K562 (cell line): ENCODE measurements at regions not wholly inside any gene's neighbourhood (a gene's known extent, or its start where the extent isn't known, plus 50 kb on each side); places are given as distances from the start of the nearest gene placed in this dataset.
"Not testable (repeated sequence)": the region's sequence is repeated elsewhere in the genome, so short reads cannot be mapped to it uniquely, and the experiment has no call there.

Source experiments
- ATAC-seq: fragments of 200-7000 bp; cut with Tn5 transposase; 3 replicates; pipeline ENCODE4 v1.9.1; 2020; ENCODE audit warnings: moderate library complexity
- BruUV-seq: library from RNA; stranded (reverse); fragments of 400-500 nt; replicated peaks from 2 replicates; lab custom pipeline; 2021; lab: Mats Ljungman, UMichigan
- CTCF ChIA-PET: fragments of 300-600 bp; formaldehyde crosslinking; extraction: SDS; loops from one replicate; lab custom pipeline; 2021; ENCODE audit warnings: low intra/inter-chr PET ratio; lab: Yijun Ruan, JAX
- POLR2A ChIA-PET: fragments of 300-600, 350-650 bp; sonication (Branson Sonifier 250); formaldehyde crosslinking; extraction: SDS; loops from one replicate; lab custom pipeline; 2021; ENCODE audit warnings: antibody characterized with exemption, inconsistent platforms; lab: Yijun Ruan, JAX
- DNase-seq, 4 experiments: peaks; one replicate each; pipeline versions ENCODE4 v3.0.0 to v3.0.0-alpha.2; 2011 to 2018; ENCODE audit warnings: low spot score in 3 of 4, mixed read lengths in 3 of 4; ENCODE audit errors: extremely low read depth in 1 of 4
- FAIRE-seq: peaks from 2 replicates; lab custom pipeline; 2011; peaks lifted over from hg19 to GRCh38; lab: Jason Lieb, UNC
- H2AFZ ChIP-seq: 2 replicates; pipeline ENCODE4 v1.6.0; 2011; ENCODE audit warnings: low read depth, low read length, control low read depth, inconsistent platforms
- H3K27ac ChIP-seq: fragments of 200-600 bp; 3 replicates; pipeline ENCODE4 v1.8.0; 2011; ENCODE audit warnings: low read depth, mild to moderate bottlenecking, control low read depth, inconsistent platforms, low read length, moderate library complexity, mixed read lengths; ENCODE audit errors: extremely low read depth
- H3K27me3 ChIP-seq, 2 experiments: fragments of 300-600 bp in 1 of 2; 2 replicates in 1 of 2; 3 replicates in 1 of 2; pipeline versions ENCODE4 v1.6.0 to v1.8.0; 2011; ENCODE audit warnings: inconsistent platforms in 2 of 2, low read length in 2 of 2, mild to moderate bottlenecking in 1 of 2, mixed read lengths in 1 of 2, moderate library complexity in 1 of 2; ENCODE audit not compliant: control insufficient read depth in 2 of 2, insufficient read depth in 2 of 2
- H3K36me3 ChIP-seq: fragments of 300-600 bp; 3 replicates; pipeline ENCODE4 v1.8.0; 2011; ENCODE audit warnings: mild to moderate bottlenecking, low read length, inconsistent platforms; ENCODE audit not compliant: control insufficient read depth, insufficient read depth
- H3K4me1 ChIP-seq, 2 experiments: fragments of 200-600 bp in 1 of 2; replicated peaks in 1 of 2; 2 replicates in 1 of 2; 3 replicates in 1 of 2; pipeline versions ENCODE4 v1.5.1 to v1.8.0; 2011; ENCODE audit warnings: inconsistent platforms in 2 of 2, low read length in 2 of 2, mild to moderate bottlenecking in 1 of 2, mixed read lengths in 1 of 2, moderate library complexity in 1 of 2; ENCODE audit not compliant: control insufficient read depth in 2 of 2, insufficient read depth in 2 of 2
- H3K4me2 ChIP-seq: 2 replicates; pipeline ENCODE4 v1.6.1; 2011; ENCODE audit warnings: low read length, control low read depth, inconsistent platforms, mixed read lengths; ENCODE audit not compliant: insufficient read depth
- H3K4me3 ChIP-seq: fragments of 200-600 bp; sonication (generic), shearing (Covaris generic); 2 replicates; pipeline ENCODE4 v1.5.1; 2016; ENCODE audit warnings: control low read depth, inconsistent platforms
- H3K79me2 ChIP-seq: fragments of 200-600 bp; 3 replicates; pipeline ENCODE4 v1.8.0; 2011; ENCODE audit warnings: low read length, inconsistent platforms; ENCODE audit not compliant: control insufficient read depth, insufficient read depth
- H3K9ac ChIP-seq, 2 experiments: 2 replicates each; pipeline versions ENCODE4 v1.6.0 to v1.6.1; 2011; ENCODE audit warnings: low read depth in 2 of 2, low read length in 2 of 2, control low read depth in 1 of 2, inconsistent platforms in 1 of 2, mild to moderate bottlenecking in 1 of 2, mixed read lengths in 1 of 2; ENCODE audit not compliant: insufficient read depth in 1 of 2
- H3K9me1 ChIP-seq: one replicate; pipeline ENCODE4 v1.6.0; 2011; ENCODE audit warnings: inconsistent platforms, mild to moderate bottlenecking, low read length, moderate library complexity; ENCODE audit not compliant: control insufficient read depth, insufficient read depth
- H3K9me3 ChIP-seq: replicated peaks from 2 replicates; pipeline ENCODE4 v1.5.1; 2011; ENCODE audit warnings: low read depth, low read length, inconsistent platforms; ENCODE audit not compliant: control insufficient read depth, insufficient read depth
- H4K20me1 ChIP-seq: replicated peaks from 2 replicates; pipeline ENCODE4 v1.6.1; 2011; ENCODE audit warnings: low read length, inconsistent platforms, mixed read lengths; ENCODE audit not compliant: control insufficient read depth, insufficient read depth
- RBM25 ChIP-seq: fragments of 200-400 bp; formaldehyde crosslinking; IDR thresholded peaks from 2 replicates; pipeline ENCODE4 v1.6.1; 2018; ENCODE audit warnings: low read length, low read depth, moderate library complexity; ENCODE audit not compliant: severe bottlenecking
- WGBS: fragments of 100-300 bp; shearing (Covaris generic); methylation state at CpG from one replicate; pipeline ENCODE4 v1.1.6; 2016; ENCODE audit warnings: low coverage, mixed read lengths; ENCODE audit not compliant: insufficient coverage; ENCODE audit errors: missing lambda C conversion rate; 5-methylcytosine and 5-hydroxymethylcytosine counted together
- in situ Hi-C: fragments of 300-500 bp; cut with MboI; formaldehyde crosslinking; loops from 4 replicates; pipeline ENCODE4 v1.15.0; 2018; ENCODE audit warnings: inconsistent platforms, mixed read lengths
- intact Hi-C: fragments of 100-400 bp; cut with micrococcal nuclease; formaldehyde crosslinking; loops from 2 replicates; pipeline ENCODE4 v1.14.2; 2022

DNA sequence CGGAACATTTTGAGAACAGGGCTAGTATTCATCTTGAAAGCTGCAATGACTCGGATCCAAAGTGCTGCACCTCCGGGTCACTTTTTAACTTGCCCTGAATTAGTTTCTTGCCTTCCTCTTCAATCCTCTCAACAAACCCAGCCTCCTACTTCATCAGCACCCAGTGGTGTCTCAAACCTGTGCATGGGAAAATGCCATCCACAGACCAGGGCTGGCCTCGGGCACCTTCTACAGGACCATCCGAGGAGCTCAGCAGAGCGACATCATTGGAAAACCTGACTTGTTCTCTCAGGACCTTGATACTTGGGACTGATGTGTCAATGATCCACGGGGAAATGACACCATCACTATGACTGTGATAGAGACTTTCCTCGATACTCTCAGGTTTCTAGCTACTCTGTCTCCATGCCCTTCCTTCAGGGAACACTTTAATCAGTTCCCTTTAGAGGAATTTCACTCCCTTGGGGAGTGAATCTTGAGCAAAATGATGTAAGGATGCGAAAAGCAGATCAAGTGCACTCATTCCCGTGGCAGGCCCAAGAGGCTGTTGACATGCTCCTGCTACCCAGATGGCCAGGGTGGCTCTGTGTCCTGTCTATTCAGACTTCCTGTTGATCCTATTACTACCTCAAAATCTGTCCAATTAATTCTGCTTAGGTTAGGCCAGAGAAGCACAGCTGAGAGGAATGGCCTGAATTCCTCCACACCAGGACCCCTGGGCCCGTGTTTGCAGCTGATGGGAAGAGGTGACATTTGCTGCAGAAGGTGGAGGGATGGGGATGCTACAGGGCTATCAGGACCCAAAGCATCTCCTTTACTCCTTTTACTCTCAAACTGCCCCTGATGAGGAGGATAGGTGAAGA is 96.5 kb upstream of the SLC25A48 start:
- H3K27ac ChIP-seq: no peak overlapping the region
- POLR2A ChIA-PET: no interaction called here
- no TSS peak for BruUV-seq
- no peaks in the 10 kb centered on the region for H3K9me3 ChIP-seq
- CTCF ChIA-PET: no interaction called here
- intact Hi-C loops (no loop called here), in situ Hi-C loops (no loop called here)
- H3K4me3 ChIP-seq: no peak overlapping the region
- ATAC-seq (no peak), FAIRE-seq (no peak), DNase-seq (no peak)
- 0 out of 2 replicates have a peak, but pooled peaks cover 11% of the 10 kb centered on the region for H4K20me1 ChIP-seq
- no peak overlapping the region for H3K4me2 ChIP-seq
- H3K9me1 ChIP-seq: no peaks in the 10 kb centered on the region
- peaks cover 2 to 11% of the 10 kb centered on the region in 2 experiments; a peak in 3 of 5 replicates for H3K27me3 ChIP-seq
- H3K36me3 ChIP-seq: no peaks in the 10 kb centered on the region
- no peak overlapping the region for H3K9ac ChIP-seq
- no peak overlapping the region for H2AFZ ChIP-seq
- 3% methylated on average over 11 of the region's 11 CpGs for WGBS
- H3K4me1 ChIP-seq: no peaks in the 10 kb centered on the region
- no peak for TF ChIP-seq RBM25
- H3K79me2 ChIP-seq: no peaks in the 10 kb centered on the region

DNA sequence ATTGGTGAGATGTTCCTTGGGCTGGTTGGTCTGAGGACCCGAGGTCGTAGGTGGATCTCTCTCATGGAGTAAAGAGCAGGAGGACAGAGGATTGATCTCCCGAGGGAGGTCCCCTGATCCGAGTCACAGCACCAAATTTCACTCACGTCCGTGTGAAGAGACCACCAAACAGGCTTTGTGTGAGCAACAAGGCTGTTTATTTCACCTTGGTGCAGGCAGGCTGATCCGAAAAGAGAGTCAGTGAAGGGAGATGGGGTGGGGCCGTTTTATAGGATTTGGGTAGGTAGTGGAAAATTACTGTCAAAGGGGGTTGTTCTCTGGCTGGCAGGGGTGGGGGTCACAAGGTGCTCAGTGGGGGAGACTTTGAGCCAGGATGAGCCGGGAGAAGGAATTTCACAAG is 97.5 kb upstream of the SLC25A48 start:
- WGBS: 0% methylated on average over 9 of the region's 9 CpGs

More for the DNA sequence above, 97.5 kb upstream of the SLC25A48 start:
- H3K4me3 ChIP-seq, POLR2A ChIA-PET, H3K4me1 ChIP-seq, H3K4me2 ChIP-seq, in situ Hi-C loops, H3K9ac ChIP-seq, ATAC-seq, H2AFZ ChIP-seq, H3K9me3 ChIP-seq, intact Hi-C loops, DNase-seq, FAIRE-seq, H3K36me3 ChIP-seq, H3K9me1 ChIP-seq, H3K79me2 ChIP-seq, BruUV-seq, H3K27ac ChIP-seq, CTCF ChIA-PET: not testable (repeated sequence)
- Histone ChIP-seq H3K27me3 (peaks cover 2 to 11% of the 10 kb centered on the region in 2 experiments; a peak in 3 of 5 replicates), H4K20me1 (0 out of 2 replicates have a peak, but pooled peaks cover 11% of the 10 kb centered on the region)
